ENCODE measurements at regions not wholly inside any gene's neighbourhood (a gene's known extent, or its start where the extent isn't known, plus 50 kb on each side); places are given as distances from the start of the nearest gene placed in this dataset.

- Mint-ChIP-seq H3K4me1 (peaks cover 15% of the 10 kb centered on the region), H3K36me3 (ENCODE audit: low read depth) (peaks cover 1% of the 10 kb centered on the region), H3K4me3 (no peak overlapping the region), H3K9me3 (no peaks in the 10 kb centered on the region), H3K27ac (no peak overlapping the region), H3K27me3 (peaks cover 3% of the 10 kb centered on the region)
- POLR2A ChIA-PET, result no interaction called here
- DNase-seq (no peak), ATAC-seq (ENCODE audit: low read depth) (no peak)
- no peak for TF ChIP-seq CTCF (IDR thresholded peaks at IDR 0.05)
- intact Hi-C loops (cut with micrococcal nuclease), result loop anchor here (1.0 to 10.0 kb wide), 12 partner anchors 36 to 1679 kb away; no protein-coding TSS in a partner anchor
- CTCF ChIA-PET, result interaction anchor here (0.7 to 4.6 kb wide), 13 partner anchors 12 to 1315 kb away, joined by 3 to 34 read pairs (median 9); no protein-coding TSS in a partner anchor
These were observed 140.4 kb upstream of the CCDC54 start for GRCh38 chr3:107236655-107237337.

GRCh38 chr3:107238787-107239186 lies 138.5 kb upstream of the CCDC54 start:
- no peak for DNase-seq
- Mint-ChIP-seq H3K27me3 (no peaks in the 10 kb centered on the region), H3K4me3 (no peak overlapping the region), H3K9me3 (no peaks in the 10 kb centered on the region), H3K27ac (no peak overlapping the region), H3K36me3 (ENCODE audit: low read depth) (peaks cover 1% of the 10 kb centered on the region), H3K4me1 (peaks cover 15% of the 10 kb centered on the region)
- ChIA-PET POLR2A (no interaction called here), CTCF (interaction anchor here (0.9 to 4.6 kb wide), 2 partner anchors 182 to 1248 kb away, joined by 3 to 34 read pairs; no protein-coding TSS in a partner anchor)
- ATAC-seq (ENCODE audit: low read depth), result no peak
- TF ChIP-seq CTCF (IDR thresholded peaks at IDR 0.05), result no peak
- intact Hi-C loops (cut with micrococcal nuclease), result loop anchor here (2.0 to 10.0 kb wide), 3 partner anchors 34 to 1084 kb away; no protein-coding TSS in a partner anchor

- POLR2A ChIA-PET, result no interaction called here
- intact Hi-C loops (cut with micrococcal nuclease), result loop anchor here (1.0 to 10.0 kb wide), 7 partner anchors 33 to 1871 kb away; partner anchors contain the start of gene IFT57
- H3K4me1 Mint-ChIP-seq, result peaks cover 15% of the 10 kb centered on the region
- CTCF ChIA-PET, result interaction anchor here (0.9 kb wide), 1 partner anchor 1247 kb away, joined by 3 read pairs; no protein-coding TSS in a partner anchor
- H3K36me3 Mint-ChIP-seq (ENCODE audit: low read depth), result peaks cover 1% of the 10 kb centered on the region
- H3K27ac Mint-ChIP-seq, result no peak overlapping the region
- ATAC-seq (ENCODE audit: low read depth), result no peak
- DNase-seq, result no peak
- H3K4me3 Mint-ChIP-seq, result peak overlapping the region; percentile 56
- TF ChIP-seq CTCF (IDR thresholded peaks at IDR 0.05), result no peak
- no peaks in the 10 kb centered on the region for H3K9me3 Mint-ChIP-seq
- no peaks in the 10 kb centered on the region for H3K27me3 Mint-ChIP-seq
These were observed 137.5 kb upstream of the CCDC54 start for GRCh38 chr3:107239703-107240102.

- H3K4me3 Mint-ChIP-seq, result peak overlapping the region; percentile 91
- CTCF ChIA-PET, result no interaction called here
- ATAC-seq (ENCODE audit: low read depth) (peak; percentile 92), DNase-seq (peak; percentile 72)
- H3K27ac Mint-ChIP-seq, result no peak overlapping the region
- peaks cover 1% of the 10 kb centered on the region for H3K36me3 Mint-ChIP-seq (ENCODE audit: low read depth)
- POLR2A ChIA-PET, result interaction anchor here (0.5 to 0.6 kb wide), 2 partner anchors 284 to 450 kb away, joined by 3 to 9 read pairs; no protein-coding TSS in a partner anchor
- intact Hi-C loops (cut with micrococcal nuclease), result loop anchor here (1.0 to 5.0 kb wide), 4 partner anchors 190 to 1872 kb away; partner anchors contain the start of gene IFT57
- H3K27me3 Mint-ChIP-seq, result no peaks in the 10 kb centered on the region
- H3K9me3 Mint-ChIP-seq, result no peaks in the 10 kb centered on the region
- TF ChIP-seq CTCF (IDR thresholded peaks at IDR 0.05), result no peak
- H3K4me1 Mint-ChIP-seq, result peaks cover 15% of the 10 kb centered on the region
These were observed 136.8 kb upstream of the CCDC54 start for GRCh38 chr3:107240183-107241091.

Data from activated B cell treated with CpG ODN at 0.5 μM for 24 hours (primary cell).